Activated T-cell treated with anti-CD3 and anti-CD28 coated beads, Interleukin-2, amount 50 U/mL, for 24 hours (primary cell): ENCODE measurements at regions not wholly inside any gene's neighbourhood (a gene's known extent, or its start where the extent isn't known, plus 50 kb on each side); places are given as distances from the start of the nearest gene placed in this dataset.

Experiments
- DNase-seq: peaks from one replicate; pipeline ENCODE4 v3.0.0-alpha.2; 2020
- H3K27ac Mint-ChIP-seq: 2 replicates; pipeline ENCODE4 v1.8.0; 2020; ENCODE audit warnings: mild to moderate bottlenecking, mixed read lengths
- H3K27me3 Mint-ChIP-seq: 2 replicates; pipeline ENCODE4 v1.8.0; 2020; ENCODE audit warnings: mixed read lengths
- H3K36me3 Mint-ChIP-seq: 2 replicates; pipeline ENCODE4 v1.8.0; 2020; ENCODE audit warnings: low read depth, mixed read lengths
- H3K4me1 Mint-ChIP-seq: 2 replicates; pipeline ENCODE4 v1.8.0; 2020; ENCODE audit warnings: low read depth, mixed read lengths
- H3K4me3 Mint-ChIP-seq: 2 replicates; pipeline ENCODE4 v1.8.0; 2020; ENCODE audit warnings: mild to moderate bottlenecking, moderate library complexity, mixed read lengths
- H3K9me3 Mint-ChIP-seq: 2 replicates; pipeline ENCODE4 v1.8.0; 2020; ENCODE audit warnings: mixed read lengths

DNA sequence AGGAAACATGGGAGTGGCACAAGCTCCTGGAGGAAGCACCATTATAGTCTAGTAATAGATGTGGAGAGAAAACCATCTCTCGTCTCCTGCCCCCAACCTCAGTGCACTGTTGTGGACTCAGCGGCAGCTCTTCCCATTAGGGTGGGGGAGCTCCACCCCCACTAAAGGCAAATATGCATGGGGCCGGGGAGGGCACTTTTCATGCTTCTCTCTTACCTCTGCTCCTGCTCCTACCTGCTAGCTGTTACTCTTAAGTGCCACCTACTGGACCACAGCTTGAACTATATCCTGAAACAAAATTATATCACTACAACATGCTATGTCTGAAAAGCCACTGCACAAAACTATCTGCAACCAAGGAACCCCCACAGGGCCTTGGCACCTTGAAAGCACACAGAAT is 112.6 kb upstream of the DACH1 start:
- no peaks in the 10 kb centered on the region for H3K4me1 Mint-ChIP-seq
- H3K9me3 Mint-ChIP-seq, result peaks cover 2% of the 10 kb centered on the region
- H3K27ac Mint-ChIP-seq, result no peak overlapping the region
- no peaks in the 10 kb centered on the region for H3K36me3 Mint-ChIP-seq
- DNase-seq, result no peak
- H3K4me3 Mint-ChIP-seq, result no peak overlapping the region
- H3K27me3 Mint-ChIP-seq, result no peaks in the 10 kb centered on the region

DNA sequence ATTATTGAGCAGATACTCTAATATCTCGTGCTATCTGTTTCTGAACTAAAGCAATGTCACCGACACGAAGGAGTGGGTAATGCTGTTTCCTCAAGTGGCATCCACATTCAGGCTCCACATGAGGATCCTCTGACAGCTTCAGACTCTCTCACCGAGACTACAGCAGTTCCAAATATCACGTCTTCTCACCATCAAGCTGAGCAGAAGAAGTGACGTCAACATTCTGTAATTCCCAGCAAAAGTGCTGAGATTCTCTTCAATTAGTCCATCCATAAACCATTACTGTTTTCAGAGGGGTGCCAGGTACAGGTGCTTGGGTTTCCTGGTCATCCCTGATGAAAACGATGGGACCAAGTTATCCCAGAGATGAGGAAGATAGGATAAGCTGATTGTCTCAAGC is 110.0 kb upstream of the DACH1 start:
- no peak for DNase-seq
- no peak overlapping the region for H3K4me3 Mint-ChIP-seq
- H3K27ac Mint-ChIP-seq, result no peak overlapping the region
- H3K4me1 Mint-ChIP-seq, result no peaks in the 10 kb centered on the region
- H3K9me3 Mint-ChIP-seq, result peaks cover 2% of the 10 kb centered on the region
- H3K27me3 Mint-ChIP-seq, result no peaks in the 10 kb centered on the region
- no peaks in the 10 kb centered on the region for H3K36me3 Mint-ChIP-seq

DNA sequence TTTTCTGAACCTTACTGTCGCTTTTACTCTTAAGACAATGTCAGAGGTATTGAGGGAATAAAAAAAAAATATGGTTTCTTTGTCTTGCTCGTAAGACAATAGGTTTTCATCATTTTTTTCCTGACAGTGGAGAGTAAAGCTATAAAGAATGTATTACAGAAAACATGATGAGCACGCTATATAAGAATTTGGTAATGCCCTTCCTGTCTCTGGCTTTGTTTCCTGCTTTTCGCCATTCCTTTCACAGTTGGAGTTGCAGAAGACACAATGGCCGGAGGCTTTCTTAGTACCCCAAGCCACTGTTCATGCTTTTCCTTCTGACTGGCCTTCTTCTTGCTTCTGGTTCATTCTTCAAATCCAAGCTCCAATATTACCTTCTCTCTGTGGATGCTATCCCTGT is 101.0 kb upstream of the DACH1 start:
- Mint-ChIP-seq H3K4me1 (no peaks in the 10 kb centered on the region), H3K4me3 (no peak overlapping the region), H3K9me3 (no peaks in the 10 kb centered on the region), H3K27me3 (no peaks in the 10 kb centered on the region), H3K36me3 (no peaks in the 10 kb centered on the region), H3K27ac (no peak overlapping the region)
- DNase-seq, result no peak

DNA sequence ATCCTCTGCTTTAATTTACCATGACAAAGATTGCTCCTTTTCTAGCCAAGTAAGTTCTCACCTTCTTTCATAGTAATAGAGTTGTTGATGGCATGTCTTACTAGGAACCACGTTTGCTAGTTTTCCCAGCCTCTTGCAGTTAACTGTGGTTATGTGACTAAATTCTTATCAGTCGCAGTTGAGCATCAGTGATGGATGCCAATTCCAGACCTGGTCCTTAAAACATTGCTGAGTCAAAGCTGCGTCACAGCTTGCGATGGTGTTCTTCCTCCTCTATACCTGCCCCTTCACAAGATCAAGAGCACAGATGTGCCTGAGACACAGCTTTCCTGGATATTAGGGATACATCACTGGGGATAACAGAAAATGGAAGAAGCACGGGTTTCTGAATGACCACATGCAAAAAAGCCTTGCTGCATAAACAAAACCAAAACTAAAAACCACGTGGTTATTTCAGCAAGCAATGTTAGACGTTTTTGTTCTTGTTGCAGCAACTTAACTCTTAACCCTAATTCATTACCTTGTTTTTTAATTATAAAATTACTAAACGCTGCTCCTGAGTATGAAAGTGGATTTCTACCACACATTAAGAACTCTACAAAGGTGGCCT is 97.6 kb upstream of the DACH1 start:
- H3K27ac Mint-ChIP-seq, result no peak overlapping the region
- no peaks in the 10 kb centered on the region for H3K4me1 Mint-ChIP-seq
- H3K4me3 Mint-ChIP-seq, result peak overlapping the region; percentile 29
- no peaks in the 10 kb centered on the region for H3K36me3 Mint-ChIP-seq
- DNase-seq, result no peak
- H3K27me3 Mint-ChIP-seq, result no peaks in the 10 kb centered on the region
- no peaks in the 10 kb centered on the region for H3K9me3 Mint-ChIP-seq

DNA sequence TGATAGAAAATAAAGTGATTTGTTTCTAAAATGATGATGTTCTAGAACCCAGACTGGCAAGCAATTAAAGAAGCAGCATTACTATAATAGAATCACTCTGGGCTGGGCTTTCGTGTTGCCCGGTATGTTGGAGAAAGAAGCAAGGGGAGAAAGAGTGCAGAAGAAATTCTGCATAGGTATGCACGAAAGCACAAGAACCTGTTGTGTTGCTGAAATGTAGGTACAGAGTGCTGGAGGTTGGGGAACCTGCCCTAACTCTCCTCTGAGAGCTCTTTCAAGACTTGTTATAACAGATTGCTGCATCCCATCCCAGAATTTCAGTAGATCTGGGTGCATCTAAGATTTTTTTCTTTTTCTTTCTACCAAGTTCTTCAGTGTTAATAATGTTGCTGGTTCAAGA is 95.7 kb upstream of the DACH1 start:
- H3K4me1 Mint-ChIP-seq, result no peaks in the 10 kb centered on the region
- H3K36me3 Mint-ChIP-seq, result no peaks in the 10 kb centered on the region
- H3K27ac Mint-ChIP-seq, result no peak overlapping the region
- no peaks in the 10 kb centered on the region for H3K27me3 Mint-ChIP-seq
- H3K4me3 Mint-ChIP-seq, result no peak overlapping the region
- no peak for DNase-seq
- no peaks in the 10 kb centered on the region for H3K9me3 Mint-ChIP-seq

DNA sequence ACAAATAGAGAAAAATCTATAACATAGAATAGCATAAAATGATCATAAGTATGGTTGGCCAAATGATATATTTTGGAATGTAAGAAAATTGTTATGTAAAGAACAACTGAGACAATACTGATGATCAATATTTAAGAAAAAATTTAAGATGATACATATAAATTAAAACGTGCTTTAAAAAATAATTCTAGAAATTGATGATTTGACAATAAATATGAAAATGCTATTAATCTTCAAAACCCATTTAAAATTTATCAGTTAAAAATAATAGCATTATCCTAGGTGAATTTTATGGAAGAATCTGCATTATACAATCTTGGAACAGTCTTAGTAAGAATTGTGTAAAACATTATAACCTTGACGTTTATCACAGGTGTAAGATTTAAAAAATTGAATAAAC is 95.1 kb upstream of the DACH1 start:
- Mint-ChIP-seq H3K27ac (no peak overlapping the region), H3K36me3 (no peaks in the 10 kb centered on the region), H3K4me3 (no peak overlapping the region), H3K4me1 (no peaks in the 10 kb centered on the region), H3K27me3 (no peaks in the 10 kb centered on the region), H3K9me3 (no peaks in the 10 kb centered on the region)
- DNase-seq, result no peak

DNA sequence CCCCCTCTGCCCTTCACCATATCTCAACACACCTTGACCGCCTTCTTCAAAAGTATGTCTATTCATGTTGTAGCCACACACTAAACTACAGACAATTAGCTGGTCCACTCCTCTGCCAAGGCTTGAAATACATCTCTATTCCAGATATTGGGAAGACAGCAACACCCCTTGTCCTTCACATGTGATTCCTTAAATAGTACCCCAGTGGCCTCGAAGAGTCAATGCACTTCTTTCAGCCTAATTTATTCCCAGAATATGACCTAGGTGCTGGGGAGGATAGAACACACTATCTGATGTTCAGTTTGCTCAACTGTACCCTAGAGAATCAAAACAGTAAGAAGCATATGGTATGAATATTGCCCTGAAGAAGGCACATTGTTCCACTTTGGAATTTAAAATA is 82.4 kb upstream of the DACH1 start:
- no peaks in the 10 kb centered on the region for H3K36me3 Mint-ChIP-seq
- peaks cover 4% of the 10 kb centered on the region for H3K9me3 Mint-ChIP-seq
- no peaks in the 10 kb centered on the region for H3K27me3 Mint-ChIP-seq
- no peak for DNase-seq
- no peaks in the 10 kb centered on the region for H3K4me1 Mint-ChIP-seq
- H3K4me3 Mint-ChIP-seq, result no peak overlapping the region
- H3K27ac Mint-ChIP-seq, result no peak overlapping the region

DNA sequence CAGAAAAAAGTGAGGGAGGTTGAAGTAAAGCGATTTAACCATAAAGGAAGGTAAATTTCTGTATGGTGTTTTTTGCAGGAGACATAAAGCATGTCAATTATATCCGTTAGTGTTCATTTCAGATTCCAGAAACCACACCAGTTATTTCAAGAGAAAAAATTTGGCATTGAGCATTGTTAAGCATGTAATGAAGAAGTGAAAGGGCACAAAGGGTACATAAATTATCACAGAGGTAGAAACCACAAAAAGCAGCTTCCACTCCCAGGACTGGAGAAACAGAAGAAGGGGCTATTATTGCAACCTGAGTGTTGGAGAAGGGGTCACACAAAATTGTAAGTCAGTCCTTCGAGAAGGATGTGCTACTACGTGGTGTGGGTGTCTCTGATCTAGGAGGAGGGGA is 72.2 kb upstream of the DACH1 start:
- no peak overlapping the region for H3K4me3 Mint-ChIP-seq
- H3K9me3 Mint-ChIP-seq, result peaks cover 2% of the 10 kb centered on the region
- no peaks in the 10 kb centered on the region for H3K36me3 Mint-ChIP-seq

DNA sequence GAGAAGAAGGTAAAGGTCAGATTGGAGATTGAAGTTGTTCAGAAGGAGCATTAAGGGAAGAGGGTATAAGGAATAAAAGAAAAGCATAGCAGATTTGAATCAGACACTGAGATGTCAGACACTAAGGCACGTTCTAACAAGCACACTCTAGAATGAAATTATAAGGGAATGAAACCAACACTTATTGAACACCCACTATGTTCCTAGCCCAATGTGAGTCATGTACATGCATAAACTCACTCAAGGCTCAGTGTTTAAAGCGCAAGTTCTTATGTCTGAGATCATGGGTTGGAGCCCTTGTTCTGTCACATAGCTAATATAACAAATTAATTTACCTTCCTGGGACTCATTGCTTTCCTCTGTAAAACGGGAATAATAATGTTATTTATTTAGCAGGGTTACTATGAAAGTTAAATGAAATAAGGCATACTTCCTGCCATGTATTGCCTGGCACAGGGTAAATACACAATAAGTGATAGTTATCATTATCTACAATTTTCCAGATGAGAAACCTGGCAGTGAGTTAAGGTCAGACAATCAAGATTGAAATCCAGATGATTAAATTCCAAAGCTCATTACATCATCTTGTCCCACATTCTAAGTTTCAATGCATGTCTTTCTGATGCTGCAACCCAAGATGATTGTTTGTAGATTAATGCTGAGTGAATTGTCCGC is 68.3 kb upstream of the DACH1 start:
- no peak for DNase-seq
- H3K4me3 Mint-ChIP-seq, result no peak overlapping the region
- H3K27me3 Mint-ChIP-seq, result no peaks in the 10 kb centered on the region
- H3K36me3 Mint-ChIP-seq, result no peaks in the 10 kb centered on the region
- no peak overlapping the region for H3K27ac Mint-ChIP-seq
- no peaks in the 10 kb centered on the region for H3K4me1 Mint-ChIP-seq
- peaks cover under 1% of the 10 kb centered on the region for H3K9me3 Mint-ChIP-seq

More for the DNA sequence above, 72.2 kb upstream of the DACH1 start:
- DNase-seq, result no peak
- no peak overlapping the region for H3K27ac Mint-ChIP-seq
- H3K27me3 Mint-ChIP-seq, result no peaks in the 10 kb centered on the region
- H3K4me1 Mint-ChIP-seq, result no peaks in the 10 kb centered on the region

DNA sequence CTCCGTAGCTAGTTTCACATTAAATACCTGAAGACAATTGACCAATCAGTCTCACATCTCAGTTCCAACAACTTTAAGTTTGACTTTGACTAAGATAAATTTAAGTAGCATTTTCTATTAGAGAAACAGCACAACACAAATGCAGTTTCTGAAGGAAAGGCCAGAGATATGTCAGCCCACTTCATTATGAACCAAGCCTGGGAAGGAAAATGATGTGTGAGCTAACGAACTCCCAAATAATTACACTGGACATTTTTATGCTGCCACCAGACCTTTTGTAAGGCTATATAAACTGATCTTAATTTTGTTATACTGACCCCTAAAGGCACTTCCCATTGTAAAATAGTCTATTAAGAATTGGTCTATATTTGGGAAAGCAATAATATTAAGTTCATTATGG is 57.9 kb upstream of the DACH1 start:
- H3K27me3 Mint-ChIP-seq, result no peaks in the 10 kb centered on the region
- H3K4me3 Mint-ChIP-seq, result no peak overlapping the region
- no peaks in the 10 kb centered on the region for H3K36me3 Mint-ChIP-seq
- H3K4me1 Mint-ChIP-seq, result no peaks in the 10 kb centered on the region
- no peak overlapping the region for H3K27ac Mint-ChIP-seq
- no peak for DNase-seq
- no peaks in the 10 kb centered on the region for H3K9me3 Mint-ChIP-seq

DNA sequence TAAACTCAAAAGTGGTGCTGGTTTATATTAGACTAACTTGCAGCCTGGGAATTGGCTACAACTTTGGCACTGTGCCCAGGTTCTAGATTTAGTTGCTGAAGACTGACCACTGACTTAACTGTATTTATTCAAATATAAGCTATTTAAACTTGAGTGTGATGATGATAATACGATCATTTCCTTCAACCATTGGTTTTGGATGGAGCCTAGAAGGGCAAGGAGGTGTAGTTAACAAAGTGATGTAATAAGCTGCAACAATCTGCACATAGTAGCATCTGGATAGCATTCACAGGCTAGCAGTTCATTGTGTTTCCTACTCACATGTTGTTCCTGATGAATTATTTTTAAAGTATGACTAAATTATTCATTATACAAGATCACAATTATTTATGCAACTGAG is 55.2 kb upstream of the DACH1 start:
- H3K36me3 Mint-ChIP-seq, result no peaks in the 10 kb centered on the region
- H3K9me3 Mint-ChIP-seq, result no peaks in the 10 kb centered on the region
- no peak for DNase-seq
- no peak overlapping the region for H3K27ac Mint-ChIP-seq
- H3K4me3 Mint-ChIP-seq, result no peak overlapping the region
- H3K4me1 Mint-ChIP-seq, result no peaks in the 10 kb centered on the region
- no peaks in the 10 kb centered on the region for H3K27me3 Mint-ChIP-seq
